Prostate gland (tissue), 2 donors: ENCODE measurements at regions not wholly inside any gene's neighbourhood (a gene's known extent, or its start where the extent isn't known, plus 50 kb on each side); places are given as distances from the start of the nearest gene placed in this dataset.

ENCODE experiments used
- POLR2A ChIP-seq: fragments of 450-650 bp; IDR thresholded peaks from one replicate; pipeline ENCODE4 v1.6.1; 2016; ENCODE audit warnings: antibody characterized with exemption, mild to moderate bottlenecking
- POLR2AphosphoS5 ChIP-seq: sonication (generic); formaldehyde crosslinking; IDR thresholded peaks from one replicate; pipeline ENCODE4 v1.6.1; 2017; ENCODE audit warnings: antibody characterized with exemption
- TF ChIP-seq, protein P1 (sequence below), 4 experiments: fragments of 200-600 bp in 2 of 4; fragments of 450-650 bp in 2 of 4; sonication (generic) in 2 of 4; IDR thresholded peaks; 1 replicate in 3 of 4; 2 replicates in 1 of 4; pipeline ENCODE4 v1.5.1; 2016 to 2019; ENCODE audit warnings: antibody characterized with exemption in 4 of 4, mild to moderate bottlenecking in 2 of 4, moderate library complexity in 2 of 4

DNA sequence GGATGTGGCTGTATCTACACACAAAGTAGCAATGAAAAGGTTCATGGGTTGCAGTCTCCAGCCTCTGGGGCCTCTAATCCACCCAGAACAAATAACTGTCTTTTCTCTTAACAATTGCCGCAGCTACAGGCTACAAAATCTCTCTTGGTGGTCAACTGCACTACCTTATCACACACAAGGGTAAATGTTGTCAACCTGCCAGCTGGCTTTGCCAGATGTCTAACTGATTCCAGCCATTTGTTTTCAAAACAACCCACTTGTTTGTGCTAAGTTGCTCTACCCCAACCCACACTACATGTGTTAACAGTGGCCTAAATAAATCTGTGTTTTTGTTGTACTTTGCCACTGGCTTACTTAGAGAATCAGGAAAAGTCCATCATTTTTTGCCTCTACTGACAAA, 447.3 kb downstream of the TAFA4 start:
- TF ChIP-seq, protein P1, sequence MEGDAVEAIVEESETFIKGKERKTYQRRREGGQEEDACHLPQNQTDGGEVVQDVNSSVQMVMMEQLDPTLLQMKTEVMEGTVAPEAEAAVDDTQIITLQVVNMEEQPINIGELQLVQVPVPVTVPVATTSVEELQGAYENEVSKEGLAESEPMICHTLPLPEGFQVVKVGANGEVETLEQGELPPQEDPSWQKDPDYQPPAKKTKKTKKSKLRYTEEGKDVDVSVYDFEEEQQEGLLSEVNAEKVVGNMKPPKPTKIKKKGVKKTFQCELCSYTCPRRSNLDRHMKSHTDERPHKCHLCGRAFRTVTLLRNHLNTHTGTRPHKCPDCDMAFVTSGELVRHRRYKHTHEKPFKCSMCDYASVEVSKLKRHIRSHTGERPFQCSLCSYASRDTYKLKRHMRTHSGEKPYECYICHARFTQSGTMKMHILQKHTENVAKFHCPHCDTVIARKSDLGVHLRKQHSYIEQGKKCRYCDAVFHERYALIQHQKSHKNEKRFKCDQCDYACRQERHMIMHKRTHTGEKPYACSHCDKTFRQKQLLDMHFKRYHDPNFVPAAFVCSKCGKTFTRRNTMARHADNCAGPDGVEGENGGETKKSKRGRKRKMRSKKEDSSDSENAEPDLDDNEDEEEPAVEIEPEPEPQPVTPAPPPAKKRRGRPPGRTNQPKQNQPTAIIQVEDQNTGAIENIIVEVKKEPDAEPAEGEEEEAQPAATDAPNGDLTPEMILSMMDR (IDR thresholded peaks at IDR 0.05) = no peak
- TF ChIP-seq POLR2A = no peak
- no peak for TF ChIP-seq POLR2AphosphoS5
